ENCODE measurements at regions not wholly inside any gene's neighbourhood (a gene's known extent, or its start where the extent isn't known, plus 50 kb on each side); places are given as distances from the start of the nearest gene placed in this dataset.
"Not testable (repeated sequence)": the region's sequence is repeated elsewhere in the genome, so short reads cannot be mapped to it uniquely, and the experiment has no call there.

GRCh38 chr2:185275979-185276378, 462.6 kb upstream of the FSIP2 start:
- TF ChIP-seq MAX (IDR thresholded peaks at IDR 0.05); CTCF (IDR thresholded peaks at IDR 0.05 in 2 of 3, conservative IDR thresholded peaks at IDR 0.05 in 1 of 3; ENCODE audit: borderline replicate concordance in 1 of 3, insufficient read depth in 1 of 3, low read depth in 2 of 3, low read length in 2 of 3); EGR1 (IDR thresholded peaks at IDR 0.05; ENCODE audit: low read depth); ZFX (IDR thresholded peaks at IDR 0.05); ELF1 (IDR thresholded peaks at IDR 0.05; ENCODE audit: borderline replicate concordance, low read depth); RAD21 (IDR thresholded peaks at IDR 0.05; ENCODE audit: low read depth); ZBTB33 (IDR thresholded peaks at IDR 0.05; ENCODE audit: extremely low read depth, insufficient replicate concordance, low read length); EZH2 (IDR thresholded peaks at IDR 0.05); SIN3A (IDR thresholded peaks at IDR 0.05; ENCODE audit: low read depth): not testable (repeated sequence)

All from HCT116 (cell line).